ENCODE measurements at regions not wholly inside any gene's neighbourhood (a gene's known extent, or its start where the extent isn't known, plus 50 kb on each side); places are given as distances from the start of the nearest gene placed in this dataset.

- TF ChIP-seq FOXK2 (conservative IDR thresholded peaks at IDR 0.05 in 1 of 2, IDR thresholded peaks at IDR 0.05 in 1 of 2; ENCODE audit: low read depth in 2 of 2) = no peak
- TF ChIP-seq ZNF232 (CRISPR knock-in tag; IDR thresholded peaks at IDR 0.05) = no peak
- TF ChIP-seq ZFP91 (CRISPR knock-in tag; IDR thresholded peaks at IDR 0.05) = no peak
- TF ChIP-seq TRIM24 (IDR thresholded peaks at IDR 0.05) = no peak
- no peak for TF ChIP-seq EP300 (IDR thresholded peaks at IDR 0.05; ENCODE audit: low read length)
- no peak for TF ChIP-seq MBD1 (CRISPR knock-in tag; IDR thresholded peaks at IDR 0.05)
- TF ChIP-seq CTCF (IDR thresholded peaks at IDR 0.05 in 2 of 3, conservative IDR thresholded peaks at IDR 0.05 in 1 of 3; ENCODE audit: insufficient read depth in 2 of 3, low read depth in 1 of 3, low read length in 3 of 3) = no peak
- no peak for TF ChIP-seq XRCC5 (IDR thresholded peaks at IDR 0.05; ENCODE audit: low read depth, low read length)
- no peak for TF ChIP-seq NFIX (CRISPR knock-in tag; IDR thresholded peaks at IDR 0.05; ENCODE audit: low read depth)
- no peak for TF ChIP-seq POLR2AphosphoS5 (IDR thresholded peaks at IDR 0.05; ENCODE audit: control insufficient read depth, insufficient read depth, low read depth, low read length)
Observed at GRCh38 chr1:116265931-116266863, 106.8 kb upstream of the ATP1A1 start.

Data from K562 (cell line).